GM21423 (cell line): ENCODE measurements at regions not wholly inside any gene's neighbourhood (a gene's known extent, or its start where the extent isn't known, plus 50 kb on each side); places are given as distances from the start of the nearest gene placed in this dataset.
"Not testable (repeated sequence)": the region's sequence is repeated elsewhere in the genome, so short reads cannot be mapped to it uniquely, and the experiment has no call there.

ENCODE experiments used
- ATAC-seq: cut with Tn5 transposase; IDR thresholded peaks from one replicate; pipeline ENCODE4 v1.9.1; 2021; ENCODE audit warnings: mild to moderate bottlenecking, moderate library complexity; ENCODE audit not compliant: unreplicated experiment

DNA sequence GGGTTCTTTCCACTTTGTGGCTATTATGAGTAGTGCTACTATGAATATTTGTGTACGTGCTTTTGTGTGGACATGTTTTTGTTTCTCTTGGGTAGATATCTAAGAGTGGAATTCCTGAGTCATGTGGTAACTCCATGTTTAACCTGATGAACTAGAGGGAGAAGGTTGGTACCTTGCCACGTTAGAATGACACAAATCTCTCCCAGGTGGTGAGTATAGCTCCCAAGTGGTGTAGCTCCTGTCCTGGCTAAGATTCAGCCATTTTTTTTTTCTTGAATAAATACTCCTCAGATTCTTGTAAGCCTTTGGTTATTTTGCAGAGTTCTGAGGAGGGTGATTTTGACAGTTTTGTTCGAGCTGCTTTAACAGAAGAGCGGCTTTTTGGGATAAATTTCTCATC lies 83.2 kb upstream of the DPP6 start:
- ATAC-seq, result not testable (repeated sequence)

DNA sequence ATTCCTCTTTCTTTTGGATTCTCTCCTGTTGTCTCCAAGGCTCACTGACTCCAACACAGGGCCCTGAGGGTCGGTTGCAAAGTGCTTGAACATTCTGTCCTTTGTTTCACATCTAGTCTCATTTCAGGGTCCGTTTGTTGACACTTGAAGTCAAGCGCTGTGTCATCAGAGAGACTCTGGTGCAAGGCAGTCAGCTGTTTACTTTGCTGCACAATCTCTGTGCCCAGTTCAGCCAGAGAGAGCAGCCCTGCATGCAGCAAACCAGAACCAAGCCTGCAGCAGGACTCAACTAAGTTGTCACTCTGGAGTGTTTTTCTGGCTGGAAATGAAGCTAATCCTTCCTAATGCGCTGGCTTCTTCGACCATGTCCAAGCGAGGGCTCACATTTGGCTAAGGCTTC lies 77.6 kb upstream of the DPP6 start:
- ATAC-seq, result not testable (repeated sequence)

DNA sequence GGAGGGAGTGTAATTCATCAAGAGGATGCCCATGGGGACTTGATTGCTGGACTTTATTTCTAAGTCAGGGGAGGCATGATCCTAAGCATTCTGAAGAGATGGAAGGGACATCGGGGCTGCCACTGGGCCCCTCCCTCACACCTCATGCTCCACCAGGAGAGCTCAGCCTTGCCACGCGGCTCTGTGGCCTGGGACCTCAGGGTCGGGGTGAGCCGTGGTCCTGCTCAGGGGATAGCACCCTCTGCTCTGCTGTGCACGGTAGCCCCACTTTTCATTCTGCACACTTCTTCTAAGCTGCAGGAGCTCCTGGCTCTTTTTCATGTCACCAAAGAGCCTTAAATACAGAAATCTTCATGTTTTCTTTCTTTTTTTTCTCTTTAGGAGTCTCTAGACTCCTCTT lies 75.5 kb upstream of the DPP6 start:
- ATAC-seq, result not testable (repeated sequence)

DNA sequence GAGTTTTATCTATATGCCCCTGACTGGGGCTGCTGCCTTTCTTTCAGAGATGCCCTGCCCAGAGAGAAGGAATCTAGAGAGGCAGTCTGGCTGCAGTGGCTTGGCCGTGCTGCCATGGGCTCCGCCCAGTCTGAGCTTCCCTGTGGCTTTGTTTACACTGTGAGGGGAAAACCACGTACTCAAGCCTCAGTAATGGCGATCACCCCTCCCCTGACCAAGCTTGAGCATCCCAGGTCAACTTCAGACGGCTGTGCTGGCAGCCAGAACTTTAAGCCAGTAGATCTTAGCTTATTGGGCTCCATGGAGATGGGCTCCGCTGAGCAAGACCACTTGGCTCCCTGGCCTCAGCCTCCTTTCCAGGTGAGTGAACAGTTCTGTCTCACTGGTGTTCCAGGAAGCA lies 69.0 kb upstream of the DPP6 start:
- ATAC-seq, result not testable (repeated sequence)

DNA sequence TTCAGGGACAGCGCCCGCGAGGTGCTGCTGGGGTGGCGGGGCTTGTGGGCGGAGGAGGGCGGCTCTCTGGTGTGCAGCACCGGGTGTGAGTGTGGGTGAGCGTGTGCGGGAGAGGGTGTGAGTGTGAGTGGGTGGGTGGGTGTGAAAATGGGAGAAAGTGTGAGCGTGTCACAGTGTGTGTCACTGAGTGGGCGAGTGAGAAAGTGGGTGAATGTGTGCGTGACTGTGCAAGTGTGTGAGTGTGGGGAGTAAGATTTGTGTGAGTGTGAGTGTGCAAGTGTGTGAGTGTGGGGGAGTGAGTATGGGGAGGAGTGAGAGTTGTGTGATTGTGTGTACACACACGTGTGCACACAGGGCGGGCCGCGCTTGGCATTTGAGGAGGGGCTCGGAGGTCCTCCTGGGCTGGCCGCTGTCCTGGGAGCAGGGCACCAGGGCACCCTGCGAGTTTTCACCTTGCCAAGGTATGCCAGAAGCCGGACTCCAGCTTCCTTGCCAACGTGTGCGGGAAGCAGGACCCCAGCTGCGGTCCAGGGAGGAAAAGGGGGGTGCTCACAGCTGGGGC lies 63.1 kb upstream of the DPP6 start:
- not testable (repeated sequence) for ATAC-seq

DNA sequence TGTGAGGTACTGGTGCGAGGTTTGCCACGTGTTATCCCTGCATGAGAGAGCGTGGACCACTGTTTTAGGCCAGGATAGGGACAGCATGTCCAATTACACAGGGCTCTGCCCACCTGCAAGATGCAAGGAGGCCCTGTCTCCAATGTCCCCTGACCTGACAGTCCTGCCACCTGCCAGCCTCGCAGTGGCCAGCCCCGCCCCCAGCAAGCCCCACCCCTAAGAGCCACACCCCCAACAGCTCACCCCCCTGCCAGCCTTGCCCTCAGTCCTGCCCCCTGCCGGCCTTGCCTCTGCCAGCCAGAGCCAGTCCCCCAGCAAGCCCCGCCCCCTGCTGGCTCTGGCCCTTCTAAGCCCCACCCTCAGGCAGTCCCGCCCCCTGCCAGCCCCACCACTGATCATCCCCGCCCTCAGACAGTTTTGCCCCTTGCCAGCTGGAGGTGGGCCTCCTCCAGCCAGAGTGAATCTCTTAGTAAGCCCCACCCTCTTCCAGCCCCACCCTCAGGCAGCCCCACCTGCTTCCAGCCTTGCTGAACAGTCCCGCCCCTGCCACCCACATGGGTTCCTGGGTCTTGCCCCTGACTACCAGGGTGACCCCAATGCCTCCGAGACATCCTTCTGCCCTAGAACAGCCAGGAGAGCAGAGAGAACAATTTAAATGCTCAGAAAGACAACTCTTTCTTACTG lies 62.3 kb upstream of the DPP6 start:
- not testable (repeated sequence) for ATAC-seq

DNA sequence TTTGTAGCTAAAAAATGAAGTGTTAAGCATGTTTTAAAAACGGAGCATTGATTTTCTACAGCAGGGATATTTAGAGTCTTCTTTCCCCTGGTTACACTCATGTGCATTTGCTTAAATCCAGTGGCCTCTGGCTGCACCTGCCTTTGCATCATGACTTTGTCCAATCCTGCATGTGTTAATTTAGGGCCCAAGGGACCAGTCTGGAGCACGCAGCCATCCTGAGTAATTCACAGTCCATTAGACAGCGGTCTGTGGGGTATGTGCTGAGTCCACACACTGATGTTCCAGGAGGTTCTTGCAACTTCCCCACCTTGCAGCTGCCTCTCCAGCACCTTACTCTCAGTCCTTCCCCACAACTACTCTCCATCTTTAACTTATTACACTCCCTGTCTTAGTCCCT lies 60.7 kb upstream of the DPP6 start:
- not testable (repeated sequence) for ATAC-seq

DNA sequence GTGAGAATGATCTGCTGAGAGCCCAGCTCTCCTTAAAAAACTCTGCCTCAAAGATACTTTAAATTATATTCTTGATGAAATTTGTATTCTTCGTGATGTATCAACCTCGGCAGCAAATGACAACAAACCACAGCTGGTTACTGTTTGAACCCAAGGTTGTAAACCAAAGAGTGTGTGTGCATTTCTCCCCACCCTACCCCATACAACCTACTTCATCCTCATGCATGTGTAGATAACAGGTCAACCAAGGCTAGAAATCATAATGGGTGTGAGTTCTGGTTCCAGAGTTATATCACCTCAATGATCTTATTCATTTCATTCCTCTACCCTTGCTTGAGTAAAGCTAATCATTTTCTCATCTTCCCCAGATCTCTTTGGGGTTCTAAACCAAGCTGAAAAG lies 58.8 kb upstream of the DPP6 start:
- ATAC-seq, result not testable (repeated sequence)

DNA sequence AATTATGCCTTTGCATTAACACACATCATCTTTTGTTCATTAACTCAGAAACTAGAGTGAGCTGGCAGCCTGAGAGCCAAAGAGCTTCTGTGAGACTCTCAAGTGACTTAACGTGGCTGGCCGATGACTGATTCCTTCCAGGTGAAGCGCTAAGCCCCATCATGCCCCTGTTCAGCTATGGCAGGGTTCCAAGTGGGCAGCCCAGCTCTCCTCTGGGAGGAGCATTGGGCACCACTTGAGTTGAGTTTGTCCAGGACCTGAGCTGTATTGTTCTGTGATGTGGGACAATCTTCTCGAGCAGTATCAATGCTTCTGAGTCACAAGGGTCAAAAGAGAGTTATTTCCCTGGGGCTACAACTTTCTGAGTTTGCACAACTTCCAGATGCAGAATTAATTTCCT lies 53.3 kb upstream of the DPP6 start:
- not testable (repeated sequence) for ATAC-seq
